Astrocyte of the cerebellum (primary cell): ENCODE measurements at regions not wholly inside any gene's neighbourhood (a gene's known extent, or its start where the extent isn't known, plus 50 kb on each side); places are given as distances from the start of the nearest gene placed in this dataset.

Experiments used
- DNase-seq: peaks from one replicate; pipeline ENCODE4 v3.0.0-alpha.2; 2011; ENCODE audit warnings: low read depth
- H3K4me3 ChIP-seq: 2 replicates; pipeline ENCODE4 v1.5.1; 2011; ENCODE audit warnings: mild to moderate bottlenecking, low read depth, low read length, moderate library complexity
- in situ Hi-C: cut with HindIII; loops from 2 replicates; pipeline ENCODE4 v1.10.0; 2017; ENCODE audit warnings: low sequenced_read_pairs
- TF ChIP-seq, protein P1 (sequence below): IDR thresholded peaks from 2 replicates; pipeline ENCODE4 v1.5.1; 2012; ENCODE audit warnings: low read length, low read depth, moderate library complexity, mild to moderate bottlenecking; ENCODE audit errors: missing control alignments

- H3K4me3 ChIP-seq: no peak overlapping the region
- no peak for DNase-seq
- in situ Hi-C loops: no loop called here
- TF ChIP-seq, protein P1, sequence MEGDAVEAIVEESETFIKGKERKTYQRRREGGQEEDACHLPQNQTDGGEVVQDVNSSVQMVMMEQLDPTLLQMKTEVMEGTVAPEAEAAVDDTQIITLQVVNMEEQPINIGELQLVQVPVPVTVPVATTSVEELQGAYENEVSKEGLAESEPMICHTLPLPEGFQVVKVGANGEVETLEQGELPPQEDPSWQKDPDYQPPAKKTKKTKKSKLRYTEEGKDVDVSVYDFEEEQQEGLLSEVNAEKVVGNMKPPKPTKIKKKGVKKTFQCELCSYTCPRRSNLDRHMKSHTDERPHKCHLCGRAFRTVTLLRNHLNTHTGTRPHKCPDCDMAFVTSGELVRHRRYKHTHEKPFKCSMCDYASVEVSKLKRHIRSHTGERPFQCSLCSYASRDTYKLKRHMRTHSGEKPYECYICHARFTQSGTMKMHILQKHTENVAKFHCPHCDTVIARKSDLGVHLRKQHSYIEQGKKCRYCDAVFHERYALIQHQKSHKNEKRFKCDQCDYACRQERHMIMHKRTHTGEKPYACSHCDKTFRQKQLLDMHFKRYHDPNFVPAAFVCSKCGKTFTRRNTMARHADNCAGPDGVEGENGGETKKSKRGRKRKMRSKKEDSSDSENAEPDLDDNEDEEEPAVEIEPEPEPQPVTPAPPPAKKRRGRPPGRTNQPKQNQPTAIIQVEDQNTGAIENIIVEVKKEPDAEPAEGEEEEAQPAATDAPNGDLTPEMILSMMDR: no peak
Observed at GRCh38 chr2:126446106-126446695, 209.8 kb upstream of the GYPC start.

DNA sequence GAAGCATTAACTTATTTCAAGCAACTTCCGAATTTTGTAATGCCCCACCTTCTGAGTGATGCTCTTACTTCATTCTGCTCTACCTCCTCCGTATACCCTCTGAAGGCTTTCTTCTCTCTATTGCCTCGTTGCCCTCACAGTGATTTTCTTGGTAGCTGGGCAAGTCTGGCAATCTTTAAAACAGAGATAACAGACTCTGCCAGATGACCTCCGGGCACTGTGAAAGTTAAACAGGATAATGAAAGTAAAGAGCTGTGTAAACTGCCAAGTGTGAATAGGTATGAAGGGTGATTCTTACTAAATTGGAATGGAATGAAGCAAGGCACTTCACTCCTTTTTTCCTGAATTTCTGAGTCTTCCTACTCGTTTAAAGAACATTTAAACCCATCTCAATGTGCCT lies 207.3 kb upstream of the GYPC start:
- in situ Hi-C loops: no loop called here
- no peak for DNase-seq
- TF ChIP-seq, protein P1: no peak

DNA sequence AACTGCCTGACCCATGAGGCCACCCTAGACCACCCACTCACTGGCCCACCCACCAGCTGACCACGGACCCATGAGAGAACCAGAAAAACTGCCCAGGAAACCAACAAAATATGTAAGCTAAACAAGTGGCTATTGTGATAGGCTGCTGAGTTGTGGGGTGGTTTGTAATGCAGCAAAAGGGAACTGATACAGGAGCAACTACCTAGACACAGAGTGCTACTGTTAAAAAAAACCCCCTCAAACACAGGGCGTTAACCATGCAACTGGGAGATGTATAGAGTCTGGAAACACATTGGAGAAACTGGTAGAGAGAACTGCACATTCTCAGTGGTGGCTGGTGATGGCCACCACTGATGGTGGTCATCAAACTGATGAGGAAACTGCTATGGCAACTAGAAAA lies 206.3 kb upstream of the GYPC start:
- H3K4me3 ChIP-seq: no peak overlapping the region
- no peak for DNase-seq
- TF ChIP-seq, protein P1: no peak
- in situ Hi-C loops: no loop called here

More for the DNA sequence above, 207.3 kb upstream of the GYPC start:
- H3K4me3 ChIP-seq: no peak overlapping the region

GRCh38 chr2:126463892-126464674 lies 191.9 kb upstream of the GYPC start:
- no peak for DNase-seq
- H3K4me3 ChIP-seq: no peak overlapping the region
- in situ Hi-C loops: no loop called here
- TF ChIP-seq, protein P1: no peak

DNA sequence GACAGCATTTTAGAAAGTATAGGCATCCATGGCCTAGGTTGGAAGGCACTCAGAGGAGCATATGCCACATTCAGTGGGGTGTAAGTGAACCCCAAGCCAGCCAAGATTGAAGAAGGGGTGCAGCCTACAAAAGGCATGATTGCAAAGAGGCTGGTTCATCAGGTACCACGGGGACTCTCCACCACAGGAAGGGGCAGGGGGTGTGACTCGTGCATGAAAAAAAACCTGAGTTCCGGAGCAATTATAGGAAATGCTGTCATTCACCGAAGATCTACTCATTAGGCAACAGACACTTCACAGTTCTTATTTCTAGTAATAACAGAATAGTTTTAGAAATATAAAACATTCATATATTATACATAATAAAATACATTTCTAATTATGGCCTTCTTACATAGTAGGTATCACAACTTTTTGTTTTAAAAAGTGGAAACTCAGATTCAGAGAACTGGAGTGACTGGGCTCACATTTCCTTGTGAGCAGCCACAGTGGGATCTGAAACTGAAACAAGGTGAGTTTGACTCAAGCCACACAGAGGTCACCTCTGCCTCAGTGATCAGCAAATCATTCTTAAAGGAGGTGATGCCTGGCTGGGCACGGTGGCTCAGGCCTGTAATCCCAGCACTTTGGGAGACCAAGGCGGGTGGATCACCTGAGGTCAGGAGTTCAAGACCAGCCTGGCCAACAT lies 188.4 kb upstream of the GYPC start:
- TF ChIP-seq, protein P1: no peak
- no peak for DNase-seq
- in situ Hi-C loops: no loop called here
- no peak overlapping the region for H3K4me3 ChIP-seq

- TF ChIP-seq, protein P1: no peak
- no peak overlapping the region for H3K4me3 ChIP-seq
- DNase-seq: no peak
- in situ Hi-C loops: no loop called here
Observed at GRCh38 chr2:126475031-126475430, 180.9 kb upstream of the GYPC start.
